Femur (tissue), 1 donor: ENCODE measurements at regions not wholly inside any gene's neighbourhood (a gene's known extent, or its start where the extent isn't known, plus 50 kb on each side); places are given as distances from the start of the nearest gene placed in this dataset.
A peak's percentile ranks its signal among the peaks of the same experiment; 100 is the strongest.

Experiments
- DNase-seq: peaks from one replicate; pipeline ENCODE4 v3.0.0-alpha.2; 2017

- no peak for DNase-seq
Measured at GRCh38 chr7:17700138-17700537, 240.2 kb downstream of the SNX13 start.

- no peak for DNase-seq
Measured at GRCh38 chr7:17706275-17706674, 234.0 kb downstream of the SNX13 start.

- DNase-seq = peak; percentile 56
Measured at GRCh38 chr7:17706734-17707133, 233.6 kb downstream of the SNX13 start.

GRCh38 chr7:17709127-17709526 lies 231.2 kb downstream of the SNX13 start:
- DNase-seq = no peak

- DNase-seq = no peak
Measured at GRCh38 chr7:17709599-17709998, 230.7 kb downstream of the SNX13 start.

GRCh38 chr7:17710312-17710711 lies 230.0 kb downstream of the SNX13 start:
- DNase-seq = no peak

GRCh38 chr7:17713584-17713983 lies 226.7 kb downstream of the SNX13 start:
- no peak for DNase-seq

- no peak for DNase-seq
Measured at GRCh38 chr7:17716816-17717215, 223.5 kb downstream of the SNX13 start.

GRCh38 chr7:17719998-17720397 lies 220.3 kb downstream of the SNX13 start:
- no peak for DNase-seq

GRCh38 chr7:17721736-17722285 lies 218.5 kb downstream of the SNX13 start:
- no peak for DNase-seq

- no peak for DNase-seq
Measured at GRCh38 chr7:17722798-17723197, 217.5 kb downstream of the SNX13 start.

- DNase-seq = no peak
Measured at GRCh38 chr7:17725821-17726220, 214.5 kb downstream of the SNX13 start.

- no peak for DNase-seq
Measured at GRCh38 chr7:17732083-17732482, 208.2 kb downstream of the SNX13 start.
